ENCODE measurements at regions not wholly inside any gene's neighbourhood (a gene's known extent, or its start where the extent isn't known, plus 50 kb on each side); places are given as distances from the start of the nearest gene placed in this dataset.

DNA sequence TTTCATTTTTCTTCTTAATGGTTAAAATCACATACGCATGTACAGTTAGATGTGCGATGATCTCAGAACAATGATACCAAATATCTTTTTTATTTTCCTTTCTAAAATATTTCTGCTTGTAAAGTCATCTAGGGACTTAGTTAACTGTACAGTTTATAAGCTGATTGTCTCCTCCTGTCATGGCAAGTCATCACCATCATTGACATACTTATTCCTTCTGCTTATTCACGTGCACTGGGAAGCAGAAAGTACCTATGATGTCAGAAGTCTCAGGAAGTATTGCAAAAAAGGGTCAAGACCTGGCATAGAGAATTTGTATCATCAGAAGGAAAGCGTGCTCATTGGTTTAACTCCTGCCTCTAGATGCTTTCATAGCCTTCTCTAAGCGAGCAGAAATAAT lies 154.2 kb downstream of the DSC3 start:
- H3K4me1 ChIP-seq (ENCODE audit: control insufficient read depth, insufficient read depth, low read length) = no peaks in the 10 kb centered on the region
- H3K9me3 ChIP-seq (replicated peaks; ENCODE audit: control insufficient read depth, insufficient read depth, low read length) = no peaks in the 10 kb centered on the region
- 39% methylated on average over 5 of the region's 5 CpGs for WGBS (ENCODE audit: insufficient coverage, insufficient replicate concordance, low lambda C conversion rate, missing lambda C conversion rate)
- in situ Hi-C loops (cut with MboI) (no loop called here), intact Hi-C loops (cut with micrococcal nuclease; ENCODE audit: unreplicated experiment) (no loop called here)
- H4K20me1 ChIP-seq (ENCODE audit: control insufficient read depth, insufficient read depth) = no peaks in the 10 kb centered on the region
- no peak overlapping the region for H3K4me2 ChIP-seq (ENCODE audit: control insufficient read depth, insufficient read depth)
- peaks cover 0 to 1% of the 10 kb centered on the region in 2 experiments; a peak in 2 of 4 replicates for H3K27me3 ChIP-seq (replicated peaks in 1 of 2; ENCODE audit: control insufficient read depth in 2 of 2, insufficient read depth in 2 of 2, low read length in 1 of 2)
- no peak overlapping the region for H3K9ac ChIP-seq (ENCODE audit: control insufficient read depth, insufficient read depth, low read length)
- no peak for TF ChIP-seq ATF2 (IDR thresholded peaks at IDR 0.05; ENCODE audit: low read length)
- no peak for TF ChIP-seq GATAD2B (conservative IDR thresholded peaks at IDR 0.05; ENCODE audit: low read depth)
- TF ChIP-seq HCFC1 (IDR thresholded peaks at IDR 0.05; ENCODE audit: low read length) = no peak
- TF ChIP-seq CBX5 (IDR thresholded peaks at IDR 0.05; ENCODE audit: low read depth) = no peak
- no peak for TF ChIP-seq SUPT20H (IDR thresholded peaks at IDR 0.05; ENCODE audit: borderline replicate concordance, control insufficient read depth, low read depth, low read length)
- TF ChIP-seq IKZF2 (IDR thresholded peaks at IDR 0.05) = no peak
- no peak for TF ChIP-seq NFIC (IDR thresholded peaks at IDR 0.05; ENCODE audit: low read depth, low read length)
- TF ChIP-seq PAX5 (IDR thresholded peaks at IDR 0.05; ENCODE audit: borderline replicate concordance, low read depth, low read length) = no peak
- no peak for TF ChIP-seq CHD1 (IDR thresholded peaks at IDR 0.05; ENCODE audit: low read depth, low read length)
- TF ChIP-seq, protein P1, sequence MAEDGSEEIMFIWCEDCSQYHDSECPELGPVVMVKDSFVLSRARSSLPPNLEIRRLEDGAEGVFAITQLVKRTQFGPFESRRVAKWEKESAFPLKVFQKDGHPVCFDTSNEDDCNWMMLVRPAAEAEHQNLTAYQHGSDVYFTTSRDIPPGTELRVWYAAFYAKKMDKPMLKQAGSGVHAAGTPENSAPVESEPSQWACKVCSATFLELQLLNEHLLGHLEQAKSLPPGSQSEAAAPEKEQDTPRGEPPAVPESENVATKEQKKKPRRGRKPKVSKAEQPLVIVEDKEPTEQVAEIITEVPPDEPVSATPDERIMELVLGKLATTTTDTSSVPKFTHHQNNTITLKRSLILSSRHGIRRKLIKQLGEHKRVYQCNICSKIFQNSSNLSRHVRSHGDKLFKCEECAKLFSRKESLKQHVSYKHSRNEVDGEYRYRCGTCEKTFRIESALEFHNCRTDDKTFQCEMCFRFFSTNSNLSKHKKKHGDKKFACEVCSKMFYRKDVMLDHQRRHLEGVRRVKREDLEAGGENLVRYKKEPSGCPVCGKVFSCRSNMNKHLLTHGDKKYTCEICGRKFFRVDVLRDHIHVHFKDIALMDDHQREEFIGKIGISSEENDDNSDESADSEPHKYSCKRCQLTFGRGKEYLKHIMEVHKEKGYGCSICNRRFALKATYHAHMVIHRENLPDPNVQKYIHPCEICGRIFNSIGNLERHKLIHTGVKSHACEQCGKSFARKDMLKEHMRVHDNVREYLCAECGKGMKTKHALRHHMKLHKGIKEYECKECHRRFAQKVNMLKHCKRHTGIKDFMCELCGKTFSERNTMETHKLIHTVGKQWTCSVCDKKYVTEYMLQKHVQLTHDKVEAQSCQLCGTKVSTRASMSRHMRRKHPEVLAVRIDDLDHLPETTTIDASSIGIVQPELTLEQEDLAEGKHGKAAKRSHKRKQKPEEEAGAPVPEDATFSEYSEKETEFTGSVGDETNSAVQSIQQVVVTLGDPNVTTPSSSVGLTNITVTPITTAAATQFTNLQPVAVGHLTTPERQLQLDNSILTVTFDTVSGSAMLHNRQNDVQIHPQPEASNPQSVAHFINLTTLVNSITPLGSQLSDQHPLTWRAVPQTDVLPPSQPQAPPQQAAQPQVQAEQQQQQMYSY (CRISPR knock-in tag; IDR thresholded peaks at IDR 0.05) = no peak
- TF ChIP-seq RFX5 (IDR thresholded peaks at IDR 0.05; ENCODE audit: low read depth, low read length) = no peak
- no peaks in the 10 kb centered on the region for H3K79me2 ChIP-seq (ENCODE audit: control insufficient read depth, insufficient read depth, low read length)
- FAIRE-seq (no peak), ATAC-seq (no peak), DNase-seq (ENCODE audit: low read depth, low spot score) (no peak)
- no TSS peak for BruUV-seq (replicated peaks)
- CTCF ChIA-PET = interaction anchor here (1.5 to 2.4 kb wide), 2 partner anchors 526 to 608 kb away, joined by 7 to 9 read pairs; no protein-coding TSS in a partner anchor
- H3K4me3 ChIP-seq = no peak overlapping the region
- POLR2A ChIA-PET = no interaction called here
- H3K36me3 ChIP-seq (ENCODE audit: control insufficient read depth in 2 of 2, insufficient read depth in 2 of 2, low read length in 1 of 2) = no peaks in the 10 kb centered on the region
- H3K27ac ChIP-seq (ENCODE audit: control insufficient read depth, insufficient read depth) = no peak overlapping the region
- RAD21 ChIA-PET (ENCODE audit: unreplicated experiment) = no interaction called here
- SMC1A ChIA-PET (ENCODE audit: uncharacterized antibody, unreplicated experiment) = interaction anchor here (0.8 to 2.4 kb wide), 4 partner anchors 7 to 1014 kb away, joined by 4 to 24 read pairs (median 4); no protein-coding TSS in a partner anchor
- H2AFZ ChIP-seq (ENCODE audit: control insufficient read depth, low read depth, low read length) = no peak overlapping the region
